ENCODE measurements at regions not wholly inside any gene's neighbourhood (a gene's known extent, or its start where the extent isn't known, plus 50 kb on each side); places are given as distances from the start of the nearest gene placed in this dataset.
"Not testable (repeated sequence)": the region's sequence is repeated elsewhere in the genome, so short reads cannot be mapped to it uniquely, and the experiment has no call there.

- no peak for DNase-seq (ENCODE audit: low read depth in 2 of 2)
Measured at GRCh38 chr6:160804639-160805038, 102.6 kb downstream of the PLG start.

- no peak for DNase-seq (ENCODE audit: low read depth in 2 of 2)
Measured at GRCh38 chr6:160808263-160808662, 106.2 kb downstream of the PLG start.

- no peak for DNase-seq (ENCODE audit: low read depth in 2 of 2)
Measured at GRCh38 chr6:160810238-160810637, 108.2 kb downstream of the PLG start.

GRCh38 chr6:160812097-160812496 is 110.1 kb downstream of the PLG start:
- DNase-seq (ENCODE audit: low read depth in 2 of 2): no peak

DNA sequence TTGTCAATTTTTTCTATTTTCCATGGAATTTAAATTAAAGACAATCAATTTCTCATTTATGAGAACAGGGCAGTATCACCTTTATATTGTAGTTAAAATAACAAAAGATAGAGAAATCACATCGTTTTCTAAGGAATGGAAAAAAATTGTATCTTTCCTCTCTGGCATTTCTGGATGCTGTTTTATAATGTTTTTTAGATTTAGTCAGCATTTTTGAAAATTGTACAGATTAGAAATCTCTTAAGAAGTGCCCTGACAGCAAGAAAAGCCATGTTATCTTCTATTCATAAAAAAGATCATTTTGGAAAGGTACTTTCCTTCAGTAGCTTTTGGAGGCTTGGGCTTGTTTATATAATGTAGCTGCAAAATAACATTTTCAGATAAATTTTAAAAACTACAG is 116.9 kb downstream of the PLG start:
- no peak for DNase-seq (ENCODE audit: low read depth in 2 of 2)

DNA sequence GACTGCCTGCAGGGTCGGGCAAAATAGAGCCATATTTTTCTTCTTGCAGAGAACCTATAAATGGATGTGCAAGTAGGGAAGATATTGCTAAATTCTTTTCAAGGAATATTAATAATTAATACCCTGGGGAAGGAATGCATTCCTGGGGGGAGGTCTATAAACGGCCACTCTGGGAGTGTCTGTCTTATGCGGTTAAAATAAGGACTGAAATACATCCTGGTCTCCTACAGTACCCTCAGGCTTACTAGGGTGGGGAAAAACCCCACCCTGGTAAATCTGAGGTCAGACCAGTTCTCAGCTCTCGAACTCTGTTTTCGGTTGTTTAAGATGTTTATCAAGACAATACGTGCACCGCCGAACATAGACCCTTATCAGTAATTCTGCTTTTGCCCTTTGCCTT is 118.6 kb downstream of the PLG start:
- not testable (repeated sequence) for DNase-seq (ENCODE audit: low read depth in 2 of 2)

GRCh38 chr6:160831739-160832138 is 129.7 kb downstream of the PLG start:
- DNase-seq (ENCODE audit: low read depth in 2 of 2): no peak

- DNase-seq (ENCODE audit: low read depth in 2 of 2): no peak
Measured at GRCh38 chr6:160832422-160832821, 130.4 kb downstream of the PLG start.

DNA sequence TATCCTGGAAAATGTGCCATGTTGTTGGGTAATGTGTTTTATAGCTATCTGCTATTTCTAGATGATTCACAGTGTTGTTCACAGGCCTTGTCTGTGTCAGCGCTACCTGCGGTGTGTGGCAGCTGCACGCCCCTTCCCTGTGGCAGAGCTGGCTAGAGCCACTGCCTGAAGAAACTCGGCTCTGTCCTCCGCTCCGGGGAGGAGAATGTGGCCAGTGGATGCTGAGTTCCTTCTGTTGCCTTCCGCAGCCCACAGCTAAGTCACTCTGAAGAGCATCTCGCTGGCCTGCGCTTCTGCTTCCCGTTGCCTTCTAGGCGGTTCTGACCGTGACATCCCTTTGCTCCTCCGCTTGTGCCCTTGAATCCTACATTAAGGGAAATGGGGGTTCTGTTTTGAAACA is 135.1 kb downstream of the PLG start:
- DNase-seq (ENCODE audit: low read depth in 2 of 2): no peak

DNA sequence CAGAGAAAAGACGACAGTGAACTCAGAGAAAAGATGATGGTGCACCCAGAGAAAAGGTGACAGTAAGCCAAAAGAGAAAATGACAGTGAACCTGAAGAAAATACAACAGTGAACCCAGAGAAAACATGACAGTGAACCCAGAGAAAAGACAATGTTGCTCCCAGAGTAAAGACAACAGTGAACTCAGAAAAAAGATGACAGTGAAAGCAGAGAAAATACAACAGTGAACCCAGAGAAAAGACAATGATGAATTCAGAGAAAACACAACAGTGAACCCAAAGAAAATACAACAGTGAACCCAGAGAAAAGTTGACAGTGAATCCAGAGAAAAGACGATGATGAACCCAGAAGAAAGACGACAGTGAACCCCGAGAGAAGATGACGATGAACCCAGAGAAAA is 140.5 kb upstream of the MAP3K4 start:
- DNase-seq (ENCODE audit: low read depth in 2 of 2): no peak

GRCh38 chr6:160853946-160854345 is 137.6 kb upstream of the MAP3K4 start:
- DNase-seq (ENCODE audit: low read depth in 2 of 2): no peak

DNA sequence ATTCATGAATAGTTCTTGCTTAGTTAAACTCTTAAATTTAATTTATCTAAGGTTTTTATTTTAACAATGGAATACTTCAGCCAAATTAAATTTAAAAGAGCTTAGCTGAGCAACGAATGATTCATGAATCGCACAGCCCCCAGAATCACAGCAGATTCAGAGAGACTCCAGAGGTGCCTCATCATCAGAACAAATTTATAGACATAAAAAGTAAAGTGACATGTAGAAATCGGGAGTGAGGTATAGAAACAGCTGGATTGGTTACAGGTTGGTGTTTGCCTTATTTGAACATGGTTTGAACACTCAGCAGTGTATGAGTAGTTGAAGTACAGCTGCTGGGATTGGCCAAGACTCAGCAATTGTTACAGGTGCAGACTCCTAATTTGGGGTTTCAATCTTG is 132.7 kb upstream of the MAP3K4 start:
- DNase-seq (ENCODE audit: low read depth in 2 of 2): no peak

GRCh38 chr6:160859822-160860221 is 131.7 kb upstream of the MAP3K4 start:
- DNase-seq (ENCODE audit: low read depth in 2 of 2): no peak

- no peak for DNase-seq (ENCODE audit: low read depth in 2 of 2)
Measured at GRCh38 chr6:160861824-160862223, 129.7 kb upstream of the MAP3K4 start.

- DNase-seq (ENCODE audit: low read depth in 2 of 2): no peak
Measured at GRCh38 chr6:160863782-160864181, 127.8 kb upstream of the MAP3K4 start.

GRCh38 chr6:160871320-160871719 is 120.2 kb upstream of the MAP3K4 start:
- no peak for DNase-seq (ENCODE audit: low read depth in 2 of 2)

DNA sequence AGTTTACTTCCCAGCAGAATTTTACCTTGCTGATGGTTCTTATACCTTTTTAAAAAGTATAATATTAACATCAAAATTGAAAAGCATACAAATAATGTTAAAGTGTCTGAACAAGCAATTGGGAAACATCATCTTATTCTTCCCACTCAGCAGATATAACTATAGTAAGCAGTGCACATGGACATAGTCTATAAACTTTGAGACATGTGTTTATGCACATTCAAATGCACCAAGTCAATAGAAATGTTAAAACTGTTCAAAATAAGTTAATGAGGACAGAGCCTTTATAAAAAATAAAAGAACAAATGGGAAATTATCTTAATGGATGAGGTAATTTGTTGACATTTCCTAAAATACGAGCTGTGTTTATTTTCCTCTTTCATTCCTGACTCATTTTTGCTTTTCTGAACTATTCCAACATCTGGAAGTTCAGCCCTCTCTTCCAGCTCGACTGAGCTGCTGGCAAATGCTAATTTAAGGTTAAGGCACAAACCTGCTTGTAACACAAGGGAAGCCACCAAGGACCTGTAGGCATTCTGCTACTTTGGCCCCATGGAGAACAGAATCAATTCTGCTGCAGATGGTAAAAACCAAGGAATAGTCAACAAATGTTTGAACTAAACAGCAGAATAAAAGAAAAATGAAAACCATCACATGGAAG is 110.3 kb upstream of the MAP3K4 start:
- DNase-seq (ENCODE audit: low read depth in 2 of 2): no peak

- DNase-seq (ENCODE audit: low read depth in 2 of 2): no peak
Measured at GRCh38 chr6:160882006-160882405, 109.6 kb upstream of the MAP3K4 start.

DNA sequence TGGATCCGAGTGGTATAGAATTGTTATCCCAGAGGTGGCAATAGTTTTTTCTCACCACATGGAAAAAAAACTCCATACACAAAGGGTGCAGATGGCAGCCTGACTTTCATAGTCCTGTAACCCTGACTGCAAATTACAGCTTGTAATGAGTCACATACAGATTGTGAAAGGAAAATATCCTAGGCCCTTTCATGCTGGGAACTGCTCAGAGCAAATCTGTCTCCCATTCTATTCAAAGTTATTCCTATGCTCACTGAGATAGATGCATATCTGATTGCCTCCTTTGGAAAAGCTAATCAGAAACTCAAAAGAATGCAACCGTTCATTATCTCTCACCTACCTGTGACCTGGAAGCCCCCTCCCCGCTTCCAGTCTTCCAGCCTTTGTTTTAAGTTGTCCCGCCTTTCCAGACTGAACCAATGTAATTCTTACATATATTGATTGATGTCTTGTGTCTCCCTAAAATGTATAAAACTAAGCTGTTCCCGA is 108.7 kb upstream of the MAP3K4 start:
- no peak for DNase-seq (ENCODE audit: low read depth in 2 of 2)

DNA sequence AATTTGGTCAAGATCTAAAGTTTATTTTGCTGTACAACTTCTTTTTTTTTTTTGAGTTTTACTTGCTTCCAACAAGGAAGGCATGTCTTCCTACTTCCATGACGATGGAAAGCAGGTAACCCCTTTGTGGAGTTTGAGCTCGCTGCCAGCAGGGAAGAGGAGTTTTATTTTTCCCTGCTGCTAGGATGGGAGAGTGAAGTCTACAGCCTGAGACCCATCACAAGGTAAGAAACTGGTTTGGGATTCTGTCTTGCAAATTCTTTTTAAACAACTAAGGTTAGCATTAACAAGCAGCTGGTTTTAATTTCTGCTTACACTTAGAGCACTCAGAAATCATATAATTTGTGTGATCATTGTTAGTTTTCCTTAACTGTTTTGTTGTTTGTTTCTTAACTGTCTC is 108.0 kb upstream of the MAP3K4 start:
- no peak for DNase-seq (ENCODE audit: low read depth in 2 of 2)

DNA sequence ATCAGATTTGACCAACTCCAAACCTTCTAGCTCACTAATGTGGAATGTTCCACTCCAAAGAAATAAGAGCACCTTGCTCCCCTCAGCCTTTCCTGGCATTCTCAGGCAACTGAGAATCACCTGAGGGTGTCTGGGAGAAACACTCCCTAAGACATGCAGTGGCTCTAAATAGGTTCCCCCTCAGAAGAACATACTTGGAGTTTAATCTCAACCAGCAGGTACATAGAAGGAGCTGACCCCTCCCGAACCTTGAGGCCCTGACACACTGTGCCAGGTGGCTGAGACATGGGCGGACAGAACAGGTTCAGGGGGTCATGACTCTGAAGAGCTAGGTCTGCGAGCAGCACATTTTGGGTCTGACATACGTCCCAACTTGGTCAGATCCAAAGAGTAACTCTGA is 107.6 kb upstream of the MAP3K4 start:
- no peak for DNase-seq (ENCODE audit: low read depth in 2 of 2)

DNA sequence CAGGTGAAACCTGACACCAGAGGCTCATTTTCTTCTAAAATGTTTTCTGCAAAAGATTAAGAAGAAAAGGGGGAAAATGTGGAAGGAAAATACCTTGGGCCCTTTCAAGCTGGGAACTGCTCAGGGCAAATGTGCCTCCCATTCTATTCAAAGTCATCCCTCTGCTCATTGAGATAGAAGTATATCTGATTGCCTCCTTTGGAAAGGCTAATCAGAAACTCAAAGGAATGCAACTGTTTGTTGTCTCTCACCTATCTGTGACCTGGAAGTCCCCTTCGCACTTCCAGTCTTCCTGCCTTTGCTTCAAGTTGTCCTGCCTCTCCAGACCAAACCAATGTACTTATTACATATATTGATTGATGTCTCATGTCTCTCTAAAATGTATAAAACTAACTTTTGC is 102.4 kb upstream of the MAP3K4 start:
- DNase-seq (ENCODE audit: low read depth in 2 of 2): not testable (repeated sequence)

DNA sequence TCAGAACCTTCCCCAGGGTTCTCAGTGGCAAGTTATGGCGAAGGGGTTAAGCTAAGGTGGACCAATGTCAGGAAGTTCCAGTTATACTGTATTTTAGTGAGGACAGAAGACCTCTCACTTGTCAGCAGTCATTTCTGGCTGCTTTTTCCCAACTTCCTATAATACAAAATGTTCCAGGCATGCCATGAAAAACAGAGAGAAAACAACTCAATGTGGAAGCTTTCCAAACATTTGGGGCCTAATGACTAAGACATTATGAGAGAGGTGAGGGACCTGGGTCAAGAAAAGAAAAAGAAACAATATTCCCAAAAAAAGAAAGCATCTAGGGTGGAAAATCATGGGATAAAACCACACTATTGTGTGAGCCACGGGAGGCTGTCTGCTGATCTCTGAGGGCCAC is 99.9 kb upstream of the MAP3K4 start:
- no peak for DNase-seq (ENCODE audit: low read depth in 2 of 2)

GRCh38 chr6:160895562-160895961 is 96.0 kb upstream of the MAP3K4 start:
- no peak for DNase-seq (ENCODE audit: low read depth in 2 of 2)

Measured in stimulated activated CD4-positive, alpha-beta T cell treated with anti-CD3 and anti-CD28 coated beads, Interleukin-4, amount 100 ng/mL, for 48 hours (primary cell).